ENCODE measurements at regions not wholly inside any gene's neighbourhood (a gene's known extent, or its start where the extent isn't known, plus 50 kb on each side); places are given as distances from the start of the nearest gene placed in this dataset.

GRCh38 chr3:154003649-154004048 lies 117.5 kb upstream of the ARHGEF26 start:
- ChIA-PET POLR2A (interaction anchor here (0.6 kb wide), 1 partner anchor 894 kb away, joined by 3 read pairs; no protein-coding TSS in a partner anchor), CTCF (interaction anchor here (1.0 kb wide), 1 partner anchor 38 kb away, joined by 3 read pairs; no protein-coding TSS in a partner anchor)
- BruUV-seq (replicated peaks) = no TSS peak
- H3K27ac ChIP-seq (ENCODE audit: insufficient read depth, low read depth, low read length) = no peak overlapping the region
- FAIRE-seq = no peak
- no peak overlapping the region for H3K4me3 ChIP-seq (replicated peaks in 1 of 3; ENCODE audit: insufficient read depth in 1 of 3, low read depth in 1 of 3, low read length in 3 of 3)
- dilution Hi-C loops (cut with MboI; ENCODE audit: extremely low pct_ligation_motif_present, low sequenced_read_pairs) = no loop called here
- TF ChIP-seq GATA2 (IDR thresholded peaks at IDR 0.05; ENCODE audit: insufficient read depth, insufficient read length, low read depth, low read length) (no peak), FOS (IDR thresholded peaks at IDR 0.05; ENCODE audit: borderline replicate concordance, insufficient read depth, low read length) (no peak), MAX (IDR thresholded peaks at IDR 0.05; ENCODE audit: insufficient read depth, insufficient read length) (no peak), EZH2 (IDR thresholded peaks at IDR 0.05; ENCODE audit: borderline replicate concordance, low read depth, low read length, severe bottlenecking) (no peak), POLR2A (IDR thresholded peaks at IDR 0.05; ENCODE audit: low read depth, low read length) (no peak), JUN (IDR thresholded peaks at IDR 0.05; ENCODE audit: borderline replicate concordance, insufficient read depth, insufficient read length, low read depth) (no peak), MYC (IDR thresholded peaks at IDR 0.05; ENCODE audit: low read depth, low read length) (no peak), POLR2AphosphoS5 (IDR thresholded peaks at IDR 0.05; ENCODE audit: insufficient read depth, low read depth, low read length) (no peak), CTCF (IDR thresholded peaks at IDR 0.05; ENCODE audit: extremely low read depth in 1 of 2, insufficient read depth in 1 of 2, low read depth in 1 of 2, low read length in 2 of 2) (no peak)
- no peaks in the 10 kb centered on the region for H3K9me3 ChIP-seq (replicated peaks; ENCODE audit: control insufficient read depth, insufficient read depth, low read length)
- no peaks in the 10 kb centered on the region for H4K20me1 ChIP-seq (replicated peaks; ENCODE audit: control insufficient read depth, extremely low read depth, insufficient read depth, low read length)
- intact Hi-C loops (cut with micrococcal nuclease) = no loop called here
- no peaks in the 10 kb centered on the region for H3K79me2 ChIP-seq (ENCODE audit: control insufficient read depth, insufficient read depth, low read length)
- no peaks in the 10 kb centered on the region for H3K9me1 ChIP-seq (replicated peaks; ENCODE audit: control insufficient read depth, extremely low read depth, insufficient read depth, low read length)
- no peak overlapping the region for H3K4me2 ChIP-seq (ENCODE audit: insufficient read depth, low read length)
- H3K9ac ChIP-seq (replicated peaks; ENCODE audit: extremely low read depth, insufficient read depth, low read length) = no peak overlapping the region
- H2AFZ ChIP-seq (ENCODE audit: low read depth, low read length) = no peak overlapping the region
- no peak for DNase-seq (ENCODE audit: low read depth, low spot score)
- H3K27me3 ChIP-seq (ENCODE audit: control insufficient read depth in 2 of 2, insufficient read depth in 2 of 2, low read length in 2 of 2) = peaks cover 2 to 4% of the 10 kb centered on the region in 2 experiments
- no peaks in the 10 kb centered on the region for H3K4me1 ChIP-seq (ENCODE audit: control insufficient read depth, extremely low read depth, insufficient read depth, low read length)
- no peaks in the 10 kb centered on the region for H3K36me3 ChIP-seq (ENCODE audit: control insufficient read depth in 2 of 2, extremely low read depth in 1 of 2, insufficient read depth in 2 of 2, low read length in 2 of 2)
